ENCODE measurements at regions not wholly inside any gene's neighbourhood (a gene's known extent, or its start where the extent isn't known, plus 50 kb on each side); places are given as distances from the start of the nearest gene placed in this dataset.
"Not testable (repeated sequence)": the region's sequence is repeated elsewhere in the genome, so short reads cannot be mapped to it uniquely, and the experiment has no call there.

DNA sequence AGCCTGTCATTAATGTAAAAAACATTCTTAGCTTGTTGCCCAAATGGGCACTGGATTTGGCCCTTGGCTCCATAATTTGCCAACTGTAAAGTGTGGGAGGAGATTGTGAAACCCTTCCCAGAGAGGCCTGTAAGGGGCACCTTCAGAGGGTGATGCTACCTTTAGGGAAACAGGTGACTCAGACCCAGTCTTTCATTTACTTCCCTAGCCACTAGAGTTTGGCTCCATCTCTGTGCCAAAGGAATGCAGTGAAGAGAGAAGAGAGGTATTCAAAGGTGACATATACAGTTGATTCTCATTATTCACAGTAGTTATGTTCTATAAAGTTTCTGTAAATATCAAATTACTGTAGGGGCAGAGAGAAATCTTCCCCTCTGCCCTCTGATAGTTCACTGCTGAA is 116.7 kb downstream of the SPATA31A6 start:
- H3K27me3 ChIP-seq (ENCODE audit: insufficient read depth, low read depth); intact Hi-C loops (cut with micrococcal nuclease; ENCODE audit: unreplicated experiment); DNase-seq; H4K20me1 ChIP-seq (ENCODE audit: insufficient read depth); H3F3A ChIP-seq (ENCODE audit: insufficient read depth, low read depth); H3K27ac ChIP-seq; H3K9me2 ChIP-seq (ENCODE audit: insufficient read depth); H3K36me3 ChIP-seq (ENCODE audit: low read depth); H3K4me2 ChIP-seq; H3K9me3 ChIP-seq (ENCODE audit: insufficient read depth, low read depth); H3K79me2 ChIP-seq (ENCODE audit: low read depth); H2AFZ ChIP-seq; BruUV-seq (replicated peaks); H3K4me1 ChIP-seq (replicated peaks; ENCODE audit: insufficient read depth); CTCF ChIA-PET; H3K4me3 ChIP-seq; POLR2A ChIA-PET (ENCODE audit: unreplicated experiment): not testable (repeated sequence)

DNA sequence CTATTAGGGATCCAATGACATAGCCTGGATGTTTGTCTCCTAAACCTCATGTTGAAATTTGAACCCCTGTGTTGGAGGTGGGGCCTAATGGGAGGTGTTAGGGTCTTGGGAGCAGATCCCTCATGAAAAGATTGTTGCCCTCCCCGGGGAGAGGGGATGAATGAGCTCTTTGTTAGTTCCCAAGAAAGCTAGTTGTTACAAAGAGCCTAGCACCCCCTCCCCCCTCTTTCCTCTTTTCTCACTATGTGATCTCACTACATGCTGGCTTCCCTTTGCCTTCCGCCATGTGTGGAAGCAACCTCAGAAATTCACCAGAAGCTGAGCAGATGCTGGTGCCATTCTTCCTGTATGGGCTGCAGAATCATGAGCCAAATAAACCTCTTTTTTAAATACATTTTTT is 123.2 kb downstream of the SPATA31A6 start:
- H3K27ac ChIP-seq; H3F3A ChIP-seq (ENCODE audit: insufficient read depth, low read depth); DNase-seq; H4K20me1 ChIP-seq (ENCODE audit: insufficient read depth); H3K4me1 ChIP-seq (replicated peaks; ENCODE audit: insufficient read depth); CTCF ChIA-PET; H3K9me2 ChIP-seq (ENCODE audit: insufficient read depth); BruUV-seq (replicated peaks); H3K27me3 ChIP-seq (ENCODE audit: insufficient read depth, low read depth); H3K36me3 ChIP-seq (ENCODE audit: low read depth); H3K79me2 ChIP-seq (ENCODE audit: low read depth); intact Hi-C loops (cut with micrococcal nuclease; ENCODE audit: unreplicated experiment); POLR2A ChIA-PET (ENCODE audit: unreplicated experiment); H2AFZ ChIP-seq; H3K4me2 ChIP-seq; H3K4me3 ChIP-seq; H3K9me3 ChIP-seq (ENCODE audit: insufficient read depth, low read depth): not testable (repeated sequence)

GRCh38 chr9:42307449-42307848 is 124.0 kb downstream of the SPATA31A6 start:
- BruUV-seq (replicated peaks); H3K27me3 ChIP-seq (ENCODE audit: insufficient read depth, low read depth); intact Hi-C loops (cut with micrococcal nuclease; ENCODE audit: unreplicated experiment); H3K9me2 ChIP-seq (ENCODE audit: insufficient read depth); H2AFZ ChIP-seq; H3K4me1 ChIP-seq (replicated peaks; ENCODE audit: insufficient read depth); H3K9me3 ChIP-seq (ENCODE audit: insufficient read depth, low read depth); H3K36me3 ChIP-seq (ENCODE audit: low read depth); H4K20me1 ChIP-seq (ENCODE audit: insufficient read depth); POLR2A ChIA-PET (ENCODE audit: unreplicated experiment); H3K79me2 ChIP-seq (ENCODE audit: low read depth); CTCF ChIA-PET; H3K27ac ChIP-seq; H3K4me3 ChIP-seq; H3K4me2 ChIP-seq; DNase-seq; H3F3A ChIP-seq (ENCODE audit: insufficient read depth, low read depth): not testable (repeated sequence)

- BruUV-seq (replicated peaks); H3K4me3 ChIP-seq; H3K9me3 ChIP-seq (ENCODE audit: insufficient read depth, low read depth); intact Hi-C loops (cut with micrococcal nuclease; ENCODE audit: unreplicated experiment); H3F3A ChIP-seq (ENCODE audit: insufficient read depth, low read depth); H3K9me2 ChIP-seq (ENCODE audit: insufficient read depth); CTCF ChIA-PET; H3K27ac ChIP-seq; H3K4me2 ChIP-seq; DNase-seq; H2AFZ ChIP-seq; H3K79me2 ChIP-seq (ENCODE audit: low read depth); H3K4me1 ChIP-seq (replicated peaks; ENCODE audit: insufficient read depth); H3K27me3 ChIP-seq (ENCODE audit: insufficient read depth, low read depth); H4K20me1 ChIP-seq (ENCODE audit: insufficient read depth); H3K36me3 ChIP-seq (ENCODE audit: low read depth); POLR2A ChIA-PET (ENCODE audit: unreplicated experiment): not testable (repeated sequence)
Observed at GRCh38 chr9:42310972-42311371, 127.5 kb downstream of the SPATA31A6 start.

DNA sequence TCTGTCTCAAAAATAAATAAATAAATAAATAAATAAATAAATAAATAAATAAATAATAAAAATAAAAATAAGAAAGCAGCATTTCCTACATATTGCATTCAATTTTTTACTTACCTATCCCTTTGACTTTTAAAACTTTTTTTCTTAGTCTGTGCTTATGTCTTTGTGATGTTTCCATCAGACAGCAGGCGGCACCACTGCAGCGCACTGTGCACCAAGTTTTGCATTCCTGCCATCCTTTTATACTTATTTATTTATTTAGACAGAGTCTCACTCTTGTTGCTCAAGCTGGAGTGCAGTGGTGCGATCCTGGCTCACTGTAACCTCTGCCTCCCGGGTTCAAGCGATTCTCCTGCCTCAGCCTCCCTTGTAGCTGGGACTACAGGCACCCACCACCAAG is 132.6 kb downstream of the SPATA31A6 start:
- H4K20me1 ChIP-seq (ENCODE audit: insufficient read depth); CTCF ChIA-PET; DNase-seq; H3K4me2 ChIP-seq; POLR2A ChIA-PET (ENCODE audit: unreplicated experiment); H3K36me3 ChIP-seq (ENCODE audit: low read depth); intact Hi-C loops (cut with micrococcal nuclease; ENCODE audit: unreplicated experiment); H3K9me2 ChIP-seq (ENCODE audit: insufficient read depth); H2AFZ ChIP-seq; H3K27ac ChIP-seq; H3K27me3 ChIP-seq (ENCODE audit: insufficient read depth, low read depth); H3K9me3 ChIP-seq (ENCODE audit: insufficient read depth, low read depth); H3K4me1 ChIP-seq (replicated peaks; ENCODE audit: insufficient read depth); BruUV-seq (replicated peaks); H3F3A ChIP-seq (ENCODE audit: insufficient read depth, low read depth); H3K79me2 ChIP-seq (ENCODE audit: low read depth); H3K4me3 ChIP-seq: not testable (repeated sequence)

DNA sequence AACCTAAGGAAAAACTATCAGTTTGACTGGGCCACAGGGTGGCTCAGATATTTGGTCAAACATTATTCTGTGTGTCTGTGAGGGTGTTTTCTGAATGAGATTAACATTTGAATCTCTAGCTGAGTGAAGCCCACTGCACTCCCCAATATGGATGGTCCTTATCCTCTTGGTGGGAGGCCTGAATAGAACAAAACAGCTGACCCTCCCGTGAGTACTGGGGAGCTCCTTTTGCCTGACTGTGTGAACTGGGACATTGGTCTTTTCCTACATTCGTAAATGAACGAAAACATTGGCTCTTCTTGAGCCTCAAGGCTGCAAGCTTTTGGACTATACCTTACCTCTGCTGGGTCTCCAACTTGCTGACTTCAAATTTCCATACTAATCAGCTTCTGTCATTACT is 134.2 kb downstream of the SPATA31A6 start:
- BruUV-seq (replicated peaks); H3F3A ChIP-seq (ENCODE audit: insufficient read depth, low read depth); H3K27me3 ChIP-seq (ENCODE audit: insufficient read depth, low read depth); H3K4me1 ChIP-seq (replicated peaks; ENCODE audit: insufficient read depth); H3K4me3 ChIP-seq; POLR2A ChIA-PET (ENCODE audit: unreplicated experiment); H3K36me3 ChIP-seq (ENCODE audit: low read depth); CTCF ChIA-PET; H3K4me2 ChIP-seq; DNase-seq; H2AFZ ChIP-seq; H4K20me1 ChIP-seq (ENCODE audit: insufficient read depth); H3K9me2 ChIP-seq (ENCODE audit: insufficient read depth); H3K27ac ChIP-seq; intact Hi-C loops (cut with micrococcal nuclease; ENCODE audit: unreplicated experiment); H3K79me2 ChIP-seq (ENCODE audit: low read depth); H3K9me3 ChIP-seq (ENCODE audit: insufficient read depth, low read depth): not testable (repeated sequence)

GRCh38 chr9:42323084-42323809 is 139.8 kb downstream of the SPATA31A6 start:
- H3K79me2 ChIP-seq (ENCODE audit: low read depth); intact Hi-C loops (cut with micrococcal nuclease; ENCODE audit: unreplicated experiment); H3K9me2 ChIP-seq (ENCODE audit: insufficient read depth); BruUV-seq (replicated peaks); H2AFZ ChIP-seq; H3K27me3 ChIP-seq (ENCODE audit: insufficient read depth, low read depth); H3K27ac ChIP-seq; H3K4me2 ChIP-seq; POLR2A ChIA-PET (ENCODE audit: unreplicated experiment); H4K20me1 ChIP-seq (ENCODE audit: insufficient read depth); H3K9me3 ChIP-seq (ENCODE audit: insufficient read depth, low read depth); DNase-seq; CTCF ChIA-PET; H3F3A ChIP-seq (ENCODE audit: insufficient read depth, low read depth); H3K4me3 ChIP-seq; H3K4me1 ChIP-seq (replicated peaks; ENCODE audit: insufficient read depth); H3K36me3 ChIP-seq (ENCODE audit: low read depth): not testable (repeated sequence)

DNA sequence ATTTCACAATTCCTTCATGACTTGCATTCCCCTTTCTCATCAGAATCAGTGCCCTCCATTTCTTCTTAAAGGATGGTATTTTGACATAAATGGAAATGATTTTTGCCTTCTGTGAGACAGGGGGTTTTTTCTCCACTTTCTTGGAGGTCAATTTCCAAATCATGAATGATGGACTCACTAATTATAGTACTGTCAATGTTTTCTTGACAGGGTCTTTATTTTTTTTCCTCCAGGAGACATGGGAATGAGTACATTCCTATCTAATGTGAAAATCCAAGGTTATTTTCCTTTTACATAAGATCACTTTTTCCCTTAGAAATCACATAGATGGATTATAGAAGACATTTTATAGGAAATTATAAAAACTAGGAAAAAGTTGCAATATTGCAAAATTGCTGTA is 141.7 kb downstream of the SPATA31A6 start:
- H3K4me2 ChIP-seq; POLR2A ChIA-PET (ENCODE audit: unreplicated experiment); H3K4me1 ChIP-seq (replicated peaks; ENCODE audit: insufficient read depth); BruUV-seq (replicated peaks); DNase-seq; H4K20me1 ChIP-seq (ENCODE audit: insufficient read depth); H3K9me2 ChIP-seq (ENCODE audit: insufficient read depth); CTCF ChIA-PET; H3K4me3 ChIP-seq; H2AFZ ChIP-seq; H3K36me3 ChIP-seq (ENCODE audit: low read depth); H3K27me3 ChIP-seq (ENCODE audit: insufficient read depth, low read depth); H3K27ac ChIP-seq; H3K79me2 ChIP-seq (ENCODE audit: low read depth); intact Hi-C loops (cut with micrococcal nuclease; ENCODE audit: unreplicated experiment); H3K9me3 ChIP-seq (ENCODE audit: insufficient read depth, low read depth); H3F3A ChIP-seq (ENCODE audit: insufficient read depth, low read depth): not testable (repeated sequence)

Data from PC-9 (cell line).